SU-DHL-6 (cell line): ENCODE measurements at regions not wholly inside any gene's neighbourhood (a gene's known extent, or its start where the extent isn't known, plus 50 kb on each side); places are given as distances from the start of the nearest gene placed in this dataset.

Experiments
- H2AFZ ChIP-seq: fragments of 200-600 bp; sonication (generic); 2 replicates; pipeline ENCODE4 v1.6.1; 2014; ENCODE audit warnings: low read depth, mild to moderate bottlenecking, moderate library complexity, mixed read lengths, antibody characterized with exemption, low read length; ENCODE audit not compliant: severe bottlenecking
- H3F3A ChIP-seq: fragments of 200-600 bp; shearing (Covaris generic); 2 replicates; pipeline ENCODE4 v1.6.0; 2016; ENCODE audit warnings: antibody characterized with exemption, mild to moderate bottlenecking; ENCODE audit not compliant: insufficient read depth
- H3K27ac ChIP-seq: fragments of 200-600 bp; sonication (generic); 2 replicates; pipeline ENCODE4 v1.5.1; 2016; ENCODE audit warnings: low read depth, mild to moderate bottlenecking, low read length, moderate library complexity, mixed read lengths
- H3K27me3 ChIP-seq: fragments of 200-600 bp; sonication (generic), shearing (Covaris generic); 2 replicates; pipeline ENCODE4 v1.6.0; 2014; ENCODE audit warnings: mild to moderate bottlenecking, low read length
- H3K36me3 ChIP-seq: fragments of 200-600 bp; sonication (generic); 2 replicates; pipeline ENCODE4 v1.6.1; 2014; ENCODE audit warnings: mild to moderate bottlenecking, low read length, mixed read lengths
- H3K4me2 ChIP-seq: fragments of 300-600, 200-600 bp; shearing (Covaris generic), sonication (generic); 2 replicates; pipeline ENCODE4 v1.6.0; 2014; ENCODE audit warnings: low read length, low read depth, mild to moderate bottlenecking; ENCODE audit not compliant: poor library complexity, severe bottlenecking
- H3K4me3 ChIP-seq: fragments of 200-600 bp; sonication (generic); 2 replicates; pipeline ENCODE4 v1.5.1; 2014; ENCODE audit warnings: antibody characterized with exemption, low read length, mild to moderate bottlenecking, mixed read lengths; ENCODE audit not compliant: insufficient read depth, poor library complexity, severe bottlenecking
- H3K79me2 ChIP-seq: fragments of 200-600 bp; sonication (generic); 2 replicates; pipeline ENCODE4 v1.6.1; 2014; ENCODE audit warnings: mild to moderate bottlenecking, low read length, moderate library complexity; ENCODE audit not compliant: insufficient read depth
- H3K9ac ChIP-seq: fragments of 200-600 bp; sonication (generic); 2 replicates; pipeline ENCODE4 v1.7.0; 2014; ENCODE audit warnings: mild to moderate bottlenecking, low read length
- H3K9me2 ChIP-seq: fragments of 200-600 bp; sonication (generic); replicated peaks from 2 replicates; pipeline ENCODE4 v1.6.1; 2014; ENCODE audit warnings: low read length; ENCODE audit not compliant: insufficient read depth
- H3K9me3 ChIP-seq: fragments of 200-600 bp; sonication (generic); 2 replicates; pipeline ENCODE4 v1.6.1; 2014; ENCODE audit warnings: low read length, mixed read lengths; ENCODE audit not compliant: insufficient read depth
- H4K20me1 ChIP-seq: fragments of 200-600 bp; sonication (generic); 2 replicates; pipeline ENCODE4 v1.6.1; 2014; ENCODE audit warnings: low read depth, mild to moderate bottlenecking, antibody characterized with exemption, low read length, moderate library complexity, mixed read lengths
- CTCF ChIP-seq: fragments of 200-600 bp; sonication (generic); IDR thresholded peaks from one replicate; pipeline ENCODE4 v1.5.1; 2017; ENCODE audit warnings: antibody characterized with exemption, mild to moderate bottlenecking, low read length, moderate library complexity; ENCODE audit not compliant: insufficient read depth, poor library complexity, severe bottlenecking
- EZH2phosphoT487 ChIP-seq: fragments of 200-600 bp; sonication (generic), shearing (Covaris generic); conservative IDR thresholded peaks from 2 replicates; pipeline ENCODE4 v1.6.1; 2018; ENCODE audit warnings: mild to moderate bottlenecking, antibody characterized with exemption, low read length, moderate library complexity, mixed read lengths

GRCh38 chr16:17529982-17530760 is 59.4 kb upstream of the XYLT1 start:
- Histone ChIP-seq H2AFZ (no peak overlapping the region), H3K79me2 (no peaks in the 10 kb centered on the region), H3K9ac (no peak overlapping the region), H3K36me3 (no peaks in the 10 kb centered on the region), H3F3A (no peaks in the 10 kb centered on the region), H3K27me3 (0 out of 2 replicates have a peak, but pooled peaks cover 4% of the 10 kb centered on the region), H3K9me2 (no peaks in the 10 kb centered on the region), H3K9me3 (no peaks in the 10 kb centered on the region), H3K4me3 (no peak overlapping the region), H3K27ac (no peak overlapping the region), H3K4me2 (peak overlapping the region; percentile 9), H4K20me1 (no peaks in the 10 kb centered on the region)
- TF ChIP-seq CTCF = no peak

GRCh38 chr16:17526956-17527937 is 56.5 kb upstream of the XYLT1 start:
- Histone ChIP-seq H3K27me3 (no peaks in the 10 kb centered on the region), H3K36me3 (no peaks in the 10 kb centered on the region), H3K4me2 (no peak overlapping the region), H3K9me3 (no peaks in the 10 kb centered on the region), H3K9ac (no peak overlapping the region), H4K20me1 (no peaks in the 10 kb centered on the region), H3K79me2 (no peaks in the 10 kb centered on the region), H3K4me3 (no peak overlapping the region), H3K27ac (no peak overlapping the region), H3K9me2 (no peaks in the 10 kb centered on the region), H2AFZ (no peak overlapping the region), H3F3A (no peaks in the 10 kb centered on the region)
- TF ChIP-seq EZH2phosphoT487 (no peak), CTCF (no peak)

- no peak for TF ChIP-seq CTCF
- no peak for TF ChIP-seq EZH2phosphoT487
- H3K27ac ChIP-seq = no peak overlapping the region
Measured at GRCh38 chr16:17524656-17525055, 53.9 kb upstream of the XYLT1 start.

More at GRCh38 chr16:17524656-17525055, 53.9 kb upstream of the XYLT1 start:
- no peaks in the 10 kb centered on the region for H3F3A ChIP-seq
- H3K9ac ChIP-seq = no peak overlapping the region
- no peaks in the 10 kb centered on the region for H3K9me2 ChIP-seq
- H3K36me3 ChIP-seq = no peaks in the 10 kb centered on the region
- no peaks in the 10 kb centered on the region for H3K79me2 ChIP-seq
- no peak overlapping the region for H3K4me3 ChIP-seq
- no peaks in the 10 kb centered on the region for H3K27me3 ChIP-seq
- H3K9me3 ChIP-seq = no peaks in the 10 kb centered on the region
- H3K4me2 ChIP-seq = no peak overlapping the region
- H2AFZ ChIP-seq = no peak overlapping the region
- H4K20me1 ChIP-seq = no peaks in the 10 kb centered on the region
